ENCODE measurements at regions not wholly inside any gene's neighbourhood (a gene's known extent, or its start where the extent isn't known, plus 50 kb on each side); places are given as distances from the start of the nearest gene placed in this dataset.
"Not testable (repeated sequence)": the region's sequence is repeated elsewhere in the genome, so short reads cannot be mapped to it uniquely, and the experiment has no call there.

DNA sequence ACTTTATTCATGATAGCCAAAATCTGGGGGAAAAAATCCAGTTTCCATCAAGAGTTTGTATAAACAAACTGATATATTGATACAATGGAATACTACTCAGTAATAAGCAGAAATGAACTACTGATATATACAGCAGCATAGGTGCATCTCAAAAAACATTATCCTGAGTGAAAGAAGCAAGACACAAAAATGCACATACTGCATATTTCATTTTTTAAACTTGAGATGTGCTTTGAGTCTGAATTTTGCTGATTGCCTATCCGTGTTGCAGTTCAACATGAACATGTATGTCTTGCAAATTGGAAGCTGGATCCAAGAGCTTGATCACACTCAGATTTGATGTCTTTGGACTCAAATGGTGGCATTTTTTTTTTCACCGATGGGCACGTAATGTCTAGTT, 132.4 kb downstream of the TSEN15 start:
- no peak for DNase-seq (ENCODE audit: low spot score)

DNA sequence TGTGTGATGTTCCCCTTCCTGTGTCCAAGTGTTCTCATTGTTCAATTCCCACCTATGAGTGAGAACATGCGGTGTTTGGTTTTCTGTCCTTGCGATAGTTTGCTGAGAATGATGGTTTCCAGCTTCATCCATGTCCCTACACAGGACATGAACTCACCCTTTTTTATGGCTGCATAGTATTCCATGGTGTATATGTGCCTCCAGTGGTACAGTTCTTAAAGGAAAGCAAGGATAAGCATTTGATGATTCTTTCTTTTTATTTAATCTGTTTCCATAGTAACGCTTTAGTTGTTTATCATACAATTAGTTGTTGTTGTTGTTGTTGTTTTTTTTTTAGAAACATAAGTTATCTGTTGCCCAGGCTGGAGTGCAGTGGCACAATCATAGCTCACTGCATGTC, 133.1 kb downstream of the TSEN15 start:
- DNase-seq (ENCODE audit: low spot score) = not testable (repeated sequence)

DNA sequence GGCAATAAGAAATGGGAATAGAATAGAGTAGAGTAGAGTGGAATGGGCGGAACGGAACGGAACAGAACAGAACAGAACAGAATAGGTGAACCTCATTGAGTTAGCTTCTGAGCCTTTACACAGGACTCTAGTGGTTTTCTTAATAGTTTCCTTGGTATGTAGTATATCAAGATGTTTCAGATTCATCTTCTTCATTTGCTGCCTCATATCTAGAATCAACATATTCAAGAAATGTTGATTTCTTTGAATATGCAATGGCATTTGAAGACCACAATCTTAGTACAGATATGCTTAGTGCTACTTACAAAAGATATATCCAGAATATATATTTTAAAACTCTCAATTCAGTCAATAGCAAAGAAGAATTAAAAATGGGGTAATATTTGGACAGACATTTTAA, 133.8 kb downstream of the TSEN15 start:
- no peak for DNase-seq (ENCODE audit: low spot score)

DNA sequence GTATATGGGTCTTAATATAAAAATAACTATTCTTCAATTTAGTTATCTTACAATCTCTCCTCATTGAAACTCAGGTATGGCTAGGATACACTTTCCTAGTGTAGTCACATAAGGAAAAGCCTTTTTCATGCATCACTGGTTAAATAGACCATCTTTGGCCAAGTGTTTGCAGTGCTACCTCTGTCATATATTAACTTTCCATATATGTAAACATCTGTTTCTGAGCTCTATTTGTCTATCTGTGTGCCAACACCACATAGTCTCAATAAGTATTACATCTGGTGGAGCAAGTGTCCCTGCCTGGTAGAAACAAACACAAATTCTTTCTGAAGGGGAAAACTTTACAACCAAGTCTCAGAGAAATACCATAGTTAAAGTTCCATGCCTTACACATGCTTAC, 134.6 kb downstream of the TSEN15 start:
- DNase-seq (ENCODE audit: low spot score) = no peak

DNA sequence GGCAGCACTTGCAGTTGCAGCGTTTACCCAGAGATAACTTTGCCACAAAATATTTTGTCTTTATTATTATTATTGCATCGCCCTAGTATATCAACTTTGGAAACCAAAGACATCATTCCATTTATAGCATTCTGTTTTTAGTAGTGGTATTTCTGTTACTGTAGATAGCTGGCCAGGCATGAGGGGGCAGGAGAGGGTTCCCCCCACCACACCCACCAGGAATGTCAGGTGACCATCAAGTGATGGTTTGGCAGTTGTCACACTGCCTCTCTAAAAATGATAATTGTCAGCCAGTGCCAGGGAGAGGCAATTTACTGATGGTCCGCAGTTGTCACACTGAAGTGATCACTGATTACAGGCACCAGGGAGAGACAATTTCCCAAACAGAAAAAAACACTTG, 135.6 kb downstream of the TSEN15 start:
- no peak for DNase-seq (ENCODE audit: low spot score)

DNA sequence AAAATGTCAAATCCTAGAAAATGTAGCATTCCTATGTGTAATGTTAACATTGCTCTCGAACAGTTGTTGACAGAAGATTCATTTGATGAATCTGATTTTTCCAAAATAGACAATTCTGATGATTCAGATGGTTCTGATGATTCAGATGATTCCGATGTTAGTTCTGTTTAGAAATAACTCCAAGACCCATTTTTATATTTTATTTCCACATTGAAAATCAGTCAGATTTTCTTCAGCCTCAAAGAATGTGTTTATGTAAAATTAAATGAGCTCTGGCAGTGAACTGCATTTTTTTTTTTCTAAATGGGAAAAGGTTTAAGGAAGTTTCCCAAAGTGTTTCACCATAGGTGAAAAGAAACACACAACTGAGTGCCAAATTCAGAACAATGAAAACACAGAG, 136.5 kb downstream of the TSEN15 start:
- no peak for DNase-seq (ENCODE audit: low spot score)

DNA sequence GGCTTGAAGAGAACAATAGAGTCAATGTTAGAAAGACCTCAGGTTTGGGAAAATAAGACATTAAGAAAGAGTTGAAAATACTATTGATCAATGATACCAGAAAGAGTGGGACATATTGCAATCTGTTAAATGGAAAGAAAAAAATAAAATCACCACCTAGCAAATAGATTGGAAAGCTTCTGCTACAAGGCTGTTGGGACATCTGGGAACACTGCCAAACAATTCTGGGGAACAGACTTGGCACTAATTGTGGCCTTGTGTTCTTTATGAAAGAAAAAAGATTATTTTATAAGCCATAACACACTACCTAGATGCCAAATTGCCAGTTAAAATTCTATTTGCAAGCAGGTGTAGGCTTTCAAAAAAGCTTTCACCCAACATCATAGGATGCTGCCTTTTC, 137.8 kb downstream of the TSEN15 start:
- no peak for DNase-seq (ENCODE audit: low spot score)

DNA sequence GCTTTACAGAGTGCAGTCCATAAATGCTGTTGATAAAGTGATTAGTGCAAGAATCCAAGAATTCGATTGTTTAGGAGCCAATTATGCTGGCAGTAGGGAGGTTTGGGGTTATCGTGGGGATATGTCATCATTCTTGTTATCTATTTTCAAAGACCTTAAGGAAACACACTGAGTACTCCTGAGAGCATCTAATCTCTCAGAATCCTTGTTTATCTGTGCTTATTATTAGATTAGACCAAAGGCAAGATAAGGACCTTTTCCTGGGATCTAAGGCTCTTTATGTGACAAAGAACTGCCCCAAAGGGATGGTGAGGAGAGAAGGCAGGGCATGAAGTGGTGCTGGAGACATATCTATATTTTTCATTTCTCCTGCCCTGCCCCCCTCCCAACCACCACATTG, 139.1 kb downstream of the TSEN15 start:
- no peak for DNase-seq (ENCODE audit: low spot score)

DNA sequence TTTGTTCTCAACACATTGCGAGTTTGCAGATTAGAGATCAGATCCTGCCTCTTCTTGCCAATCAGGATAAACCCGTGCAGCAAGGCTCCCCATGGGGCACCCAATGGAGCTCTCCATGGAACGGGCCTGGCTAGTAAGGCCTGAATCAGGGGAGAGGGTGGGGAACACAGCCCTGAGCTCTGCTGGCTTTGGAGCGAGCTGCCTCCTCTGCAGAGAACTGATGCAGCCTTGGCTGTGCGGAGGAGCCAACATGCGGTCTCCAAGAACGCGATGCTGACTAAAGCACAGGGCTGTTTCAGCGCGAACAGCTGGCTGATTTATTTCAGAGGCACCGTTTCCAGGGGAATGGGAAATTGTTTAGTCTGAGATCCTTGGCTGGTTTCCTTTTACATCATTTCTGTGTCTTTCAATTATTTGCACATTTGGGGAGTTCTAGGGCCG, 139.7 kb downstream of the TSEN15 start:
- peak; percentile 85 for DNase-seq (ENCODE audit: low spot score)

DNA sequence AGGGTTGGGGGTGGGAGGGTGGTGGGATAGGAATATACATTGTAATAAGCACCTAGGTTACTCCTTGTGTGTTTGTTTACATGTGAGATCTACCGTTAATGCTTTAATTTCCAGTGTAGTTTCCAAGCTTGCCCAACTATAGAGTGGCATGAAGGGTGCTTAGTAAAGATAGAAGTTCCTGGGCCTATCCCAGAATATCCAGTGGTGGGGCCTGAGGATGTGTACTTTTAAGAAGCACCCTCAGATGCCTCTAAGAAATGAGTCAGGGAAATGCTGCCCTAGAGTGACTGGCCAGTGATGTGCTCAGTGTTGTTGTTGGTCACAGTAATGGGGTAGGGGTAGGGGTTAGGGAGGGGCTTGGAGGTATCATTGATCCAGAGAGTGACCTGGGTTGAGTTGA, 141.3 kb downstream of the TSEN15 start:
- DNase-seq (ENCODE audit: low spot score) = no peak

DNA sequence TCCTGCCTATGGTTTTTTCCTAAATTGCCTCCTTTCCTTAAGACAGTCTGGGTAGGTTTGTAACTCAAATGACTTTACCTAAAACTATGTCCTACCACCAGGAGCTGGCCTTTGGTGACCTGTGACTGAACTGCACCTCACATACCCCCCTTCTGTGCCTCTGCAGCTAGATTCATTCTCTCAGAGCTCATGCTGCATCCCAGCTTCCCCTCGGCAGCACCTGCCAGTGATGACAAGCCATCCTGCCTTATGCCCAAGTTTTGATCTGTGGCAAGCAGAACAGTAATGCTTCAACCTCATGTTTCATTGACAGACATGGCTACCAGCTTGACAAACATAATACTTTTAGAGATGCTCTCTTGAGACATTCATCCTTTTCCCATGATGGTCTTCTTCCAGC, 141.9 kb downstream of the TSEN15 start:
- no peak for DNase-seq (ENCODE audit: low spot score)

DNA sequence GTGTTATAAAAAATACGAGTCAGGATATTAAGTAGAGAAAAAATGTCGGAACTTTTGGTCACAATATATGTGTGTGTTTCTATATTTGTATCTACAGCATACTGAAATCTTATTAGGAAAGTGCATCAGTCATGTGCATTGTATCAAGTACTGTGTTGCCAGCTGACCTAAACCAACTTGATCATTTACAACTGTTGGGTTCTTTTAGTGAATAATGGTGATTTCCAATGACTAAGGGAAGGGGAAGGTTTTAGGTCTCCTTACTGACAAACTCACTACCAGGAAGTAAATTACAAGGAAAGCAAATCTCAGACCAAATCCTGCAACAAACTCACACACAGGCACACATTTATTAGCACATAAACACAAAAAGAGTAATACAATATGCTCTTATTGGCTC, 142.7 kb downstream of the TSEN15 start:
- DNase-seq (ENCODE audit: low spot score) = no peak

DNA sequence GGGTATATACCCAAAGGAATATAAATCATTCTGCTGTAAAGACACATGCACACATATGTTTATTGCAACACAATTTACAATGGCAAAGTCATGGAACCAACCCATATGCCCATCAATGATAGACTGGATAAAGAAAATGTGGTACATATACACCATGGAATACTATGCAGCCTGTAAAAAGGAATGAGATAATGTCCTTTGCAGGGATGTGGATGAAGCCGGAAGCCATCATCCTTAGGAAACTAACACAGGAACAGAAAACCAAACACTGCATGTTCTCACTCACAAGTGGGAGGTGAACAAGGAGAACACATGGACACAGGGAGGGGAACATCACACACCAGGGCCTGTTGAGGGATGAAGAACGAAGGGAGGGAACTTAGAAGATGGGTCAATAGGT, 144.2 kb downstream of the TSEN15 start:
- DNase-seq (ENCODE audit: low spot score) = not testable (repeated sequence)

DNA sequence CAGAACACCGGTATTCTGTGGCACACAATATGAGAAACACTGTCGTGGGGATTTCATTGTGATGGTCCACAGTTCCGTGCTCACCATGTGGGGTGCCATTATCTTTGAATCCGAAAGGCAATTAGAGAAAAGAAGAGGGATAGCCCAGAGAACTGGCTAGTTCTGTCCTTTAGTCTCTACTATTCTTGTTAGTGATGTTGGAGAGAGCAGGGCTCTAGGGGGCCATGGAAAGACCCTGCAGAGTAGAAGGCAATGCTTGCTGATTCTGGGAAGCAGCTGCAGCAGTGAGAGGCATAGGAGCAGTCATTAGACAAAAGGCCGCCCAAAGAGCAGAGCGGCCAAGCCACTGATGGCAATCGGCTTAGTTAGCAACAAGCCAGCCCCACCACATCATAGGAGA, 146.3 kb downstream of the TSEN15 start:
- no peak for DNase-seq (ENCODE audit: low spot score)

DNA sequence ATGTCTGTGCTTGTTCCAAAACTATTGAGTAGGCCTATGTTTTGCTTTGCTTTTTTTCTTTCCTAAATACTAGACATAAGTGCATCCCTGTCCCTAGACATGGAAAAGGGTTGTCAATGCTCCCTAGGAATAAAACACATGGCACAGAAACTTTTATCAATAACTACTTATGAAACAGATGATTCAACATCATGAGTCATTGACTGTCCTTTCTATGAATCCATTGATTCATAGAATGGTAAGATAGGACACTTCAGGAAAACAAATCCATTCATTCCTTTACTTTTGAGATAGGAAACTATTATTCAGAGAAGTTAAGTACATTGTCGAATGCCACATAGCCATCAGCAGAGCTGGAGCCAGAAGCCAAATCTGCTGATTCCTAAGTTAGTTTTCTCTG, 147.5 kb downstream of the TSEN15 start:
- no peak for DNase-seq (ENCODE audit: low spot score)

DNA sequence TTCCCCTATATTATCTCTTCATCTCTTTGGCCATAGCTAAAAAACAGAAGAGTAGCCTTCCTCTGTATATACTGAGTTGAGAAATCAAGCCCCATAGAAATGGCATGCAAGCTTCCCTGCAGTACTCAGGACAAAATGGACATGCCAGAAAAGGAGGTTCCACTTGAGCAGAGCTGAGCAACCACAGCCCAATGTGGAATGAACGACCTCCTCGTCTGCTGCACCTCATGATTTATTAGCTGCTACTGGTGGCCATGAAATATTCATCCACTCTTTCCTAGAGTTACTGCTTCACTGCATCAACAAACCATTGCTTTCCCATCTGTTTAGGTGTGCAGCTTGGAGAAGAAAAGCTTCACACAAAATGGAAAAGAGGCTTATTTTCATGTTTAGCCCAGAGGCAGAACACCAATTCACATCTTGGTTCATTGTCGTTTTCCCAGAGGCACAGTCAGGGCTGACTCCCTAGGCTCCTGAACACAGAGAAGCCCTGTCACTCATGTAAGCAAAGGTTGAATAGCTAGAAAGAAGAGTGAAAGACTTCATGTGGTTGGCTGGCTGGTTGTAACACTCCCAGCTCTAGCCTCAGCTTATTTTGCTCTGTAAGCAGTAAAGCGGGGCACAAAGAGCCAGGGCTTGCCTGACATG, 148.0 kb downstream of the TSEN15 start:
- DNase-seq (ENCODE audit: low spot score) = peak; percentile 23

DNA sequence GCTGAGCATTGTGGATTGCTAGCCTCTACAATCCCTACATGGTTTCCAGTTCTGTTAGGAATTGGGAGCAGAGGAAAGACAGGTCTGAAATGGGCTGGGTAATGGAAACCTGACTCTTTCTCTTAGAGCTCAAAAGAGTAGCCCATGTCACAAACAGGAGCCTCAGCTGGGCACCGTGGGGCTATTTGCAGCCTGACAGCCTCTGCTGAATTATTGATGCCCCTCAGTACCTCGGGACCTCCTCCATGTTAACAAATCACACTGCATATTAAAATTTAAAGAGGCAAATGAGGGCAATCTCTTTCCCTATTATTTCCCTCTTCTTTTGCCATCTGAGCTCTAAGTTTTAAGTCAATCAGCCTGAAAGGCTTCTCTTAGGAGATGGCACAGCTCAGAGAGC, 157.1 kb downstream of the TSEN15 start:
- no peak for DNase-seq (ENCODE audit: low spot score)

DNA sequence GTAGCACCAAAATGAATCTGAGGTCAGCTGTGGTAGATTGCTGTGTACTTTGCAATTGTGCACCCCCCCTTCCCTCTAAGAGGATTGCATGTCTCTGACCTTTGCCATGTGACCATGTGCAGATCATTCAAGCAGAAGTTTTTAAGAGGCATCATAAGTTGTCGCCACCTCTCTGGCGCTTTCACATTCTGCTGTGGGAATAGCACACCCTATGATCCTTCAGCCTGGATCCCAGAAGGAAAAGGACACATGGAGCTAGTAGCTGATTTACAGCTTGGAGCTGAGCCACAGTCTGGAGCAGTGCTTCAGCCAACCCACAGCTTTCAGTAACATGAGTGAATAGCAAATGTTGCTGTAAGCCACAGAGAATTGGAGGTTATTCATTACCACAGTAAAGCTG, 158.5 kb downstream of the TSEN15 start:
- peak; percentile 75 for DNase-seq (ENCODE audit: low spot score)

DNA sequence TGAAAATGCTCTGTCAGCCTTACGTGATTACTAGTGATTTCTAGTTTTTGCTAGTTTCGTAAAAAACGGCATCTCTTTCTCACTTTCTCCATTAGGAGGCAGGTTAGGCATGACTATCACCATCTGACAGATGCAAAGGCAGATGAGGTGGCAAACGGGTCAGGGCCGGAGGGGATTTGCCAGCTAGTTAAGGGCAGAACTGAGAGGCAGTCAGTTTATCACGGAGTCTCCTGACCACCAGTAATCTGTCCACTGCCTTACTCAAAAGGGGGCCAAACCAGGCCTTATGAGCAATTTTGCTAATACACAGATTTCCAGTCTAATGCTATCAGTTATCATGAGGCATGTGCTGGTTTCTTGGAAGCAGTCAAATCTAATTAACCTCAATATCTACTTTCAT, 159.3 kb downstream of the TSEN15 start:
- DNase-seq (ENCODE audit: low spot score) = no peak

DNA sequence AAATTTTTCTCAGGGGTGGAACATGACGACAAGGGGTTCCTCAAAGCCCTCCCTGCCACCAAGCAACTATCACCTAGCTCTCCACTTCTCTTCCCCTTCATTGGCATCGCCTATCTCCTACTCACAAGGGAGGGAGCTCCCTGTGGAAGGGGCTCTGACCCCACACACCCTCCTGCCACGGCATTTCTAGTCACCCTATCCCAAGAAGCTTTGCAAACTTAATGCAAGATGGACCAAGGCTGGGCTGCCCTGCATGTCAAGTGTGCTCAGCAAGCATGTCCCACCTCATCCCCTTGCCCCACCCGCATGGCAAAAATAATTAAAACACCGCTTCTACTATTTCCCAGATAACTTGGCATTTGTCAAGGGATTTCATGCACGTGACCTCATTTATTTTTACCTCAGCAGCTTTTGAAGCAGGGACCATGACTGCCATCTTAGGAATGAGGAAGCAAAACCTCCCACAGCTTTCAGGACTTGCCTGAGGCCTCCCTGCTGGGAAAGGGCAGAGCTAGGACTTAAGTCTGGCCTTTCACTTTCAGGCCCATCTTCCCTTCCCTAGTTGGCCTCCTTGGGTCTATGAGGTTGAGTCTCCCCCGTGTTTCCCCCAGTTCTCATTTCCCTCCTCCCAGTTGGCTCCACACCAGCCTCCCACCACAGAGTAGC, 161.3 kb downstream of the TSEN15 start:
- DNase-seq (ENCODE audit: low spot score) = peak; percentile 75

DNA sequence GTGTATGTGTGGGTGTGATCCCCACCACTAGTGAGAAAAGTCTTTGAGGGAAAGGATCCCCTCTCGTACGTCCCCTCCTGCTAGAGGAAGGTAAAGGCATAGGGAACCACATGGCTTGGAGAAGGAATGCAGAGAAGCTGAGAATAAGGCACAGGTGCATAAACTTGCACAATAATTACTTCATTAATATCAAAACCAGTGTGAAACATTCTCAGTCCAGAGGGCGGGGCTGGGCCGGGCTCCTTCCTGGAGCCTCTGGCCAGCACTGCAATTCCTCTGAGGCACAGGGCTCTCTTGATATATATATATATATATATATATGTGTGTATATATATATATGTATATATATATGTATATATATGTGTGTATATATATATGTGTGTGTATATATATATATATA, 162.6 kb downstream of the TSEN15 start:
- no peak for DNase-seq (ENCODE audit: low spot score)

DNA sequence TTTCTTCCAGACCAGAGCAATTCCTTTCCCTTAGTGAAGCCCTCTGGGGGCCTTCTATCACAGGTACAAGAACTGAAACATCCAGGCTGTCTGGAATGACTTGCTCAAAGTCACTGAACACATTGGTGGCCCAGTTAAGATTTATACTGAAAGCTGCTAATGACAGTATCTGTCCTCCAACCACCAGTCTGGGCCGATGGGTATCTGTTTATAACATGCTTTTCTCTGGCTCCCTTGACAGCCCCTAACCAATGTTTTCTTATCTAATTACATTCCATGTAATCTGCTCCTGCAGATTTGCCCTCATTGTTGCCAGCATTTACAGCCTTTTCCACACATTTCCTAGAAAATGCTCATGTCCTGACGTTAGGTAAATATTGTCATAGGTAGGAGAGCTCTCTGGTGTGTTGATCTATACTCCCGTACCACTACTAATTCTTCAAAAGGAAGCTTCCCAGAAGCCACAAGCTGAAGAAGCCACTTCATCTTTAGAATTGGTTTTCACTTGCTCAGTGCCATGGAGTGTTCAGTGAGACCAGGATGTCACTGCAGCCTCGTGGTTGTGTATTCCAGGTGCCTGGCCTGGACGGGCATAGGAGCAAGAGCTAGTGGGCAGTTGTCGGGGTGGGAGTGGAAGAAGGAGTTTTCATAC, 163.9 kb downstream of the TSEN15 start:
- DNase-seq (ENCODE audit: low spot score) = no peak

DNA sequence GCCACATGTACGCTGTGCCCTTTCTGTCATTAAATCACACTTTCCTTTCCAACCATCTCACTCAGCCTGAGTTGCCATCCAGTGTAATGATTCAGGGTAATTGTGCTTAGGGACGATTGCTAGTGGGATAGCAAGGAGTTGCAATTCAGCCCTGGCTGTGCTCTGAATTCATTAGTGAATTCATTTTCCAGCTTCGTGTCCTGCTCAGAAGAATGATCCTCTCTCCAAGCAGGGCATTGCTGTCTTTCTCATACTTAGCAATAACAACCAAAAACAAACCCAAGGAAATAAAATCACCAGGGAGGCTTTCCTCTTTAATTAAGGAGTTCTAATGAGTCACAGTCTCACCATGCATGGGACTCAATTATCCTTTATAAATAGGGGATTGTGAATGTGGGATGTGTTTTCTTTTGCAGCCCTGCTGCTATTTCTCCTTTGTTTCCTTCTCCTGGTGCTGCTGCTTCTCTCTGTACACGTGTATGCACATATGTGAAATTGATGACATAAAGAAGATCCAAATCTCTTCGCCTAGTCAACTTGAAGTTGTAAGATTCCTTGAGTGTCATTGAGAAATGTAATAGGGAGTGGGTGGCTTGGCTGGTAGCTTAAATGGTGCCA, 167.0 kb downstream of the TSEN15 start:
- no peak for DNase-seq (ENCODE audit: low spot score)

Measured in GM03348 (cell line).